ENCODE measurements at regions not wholly inside any gene's neighbourhood (a gene's known extent, or its start where the extent isn't known, plus 50 kb on each side); places are given as distances from the start of the nearest gene placed in this dataset.

- no peak for DNase-seq (ENCODE audit: low read depth, low spot score)
- Histone ChIP-seq H3K36me3 (ENCODE audit: insufficient read depth, low read length) (no peaks in the 10 kb centered on the region), H3K4me3 (no peak overlapping the region), H3K9me3 (ENCODE audit: low read depth, low read length) (no peaks in the 10 kb centered on the region), H3K27ac (no peak overlapping the region), H3K9ac (ENCODE audit: insufficient read length) (no peak overlapping the region)
- no peak for TF ChIP-seq POLR2AphosphoS5 (IDR thresholded peaks at IDR 0.05; ENCODE audit: borderline replicate concordance, low read depth, low read length)
- no peak for TF ChIP-seq EZH2 (IDR thresholded peaks at IDR 0.05)
- no peak for TF ChIP-seq FOXP2 (optimal IDR thresholded peaks at IDR 0.05; ENCODE audit: control extremely low read depth, extremely low read length, insufficient read depth)
These were observed 1238.0 kb downstream of the MRPL39 start for GRCh38 chr21:24369278-24369677.

GRCh38 chr21:24367936-24368335 is 1239.3 kb downstream of the MRPL39 start:
- no peaks in the 10 kb centered on the region for H3K36me3 ChIP-seq (ENCODE audit: insufficient read depth, low read length)
- no peaks in the 10 kb centered on the region for H3K9me3 ChIP-seq (ENCODE audit: low read depth, low read length)
- H3K4me3 ChIP-seq: no peak overlapping the region
- no peak for DNase-seq (ENCODE audit: low read depth, low spot score)
- H3K27ac ChIP-seq: no peak overlapping the region
- no peak overlapping the region for H3K9ac ChIP-seq (ENCODE audit: insufficient read length)
- TF ChIP-seq EZH2 (IDR thresholded peaks at IDR 0.05): no peak
- TF ChIP-seq POLR2AphosphoS5 (IDR thresholded peaks at IDR 0.05; ENCODE audit: borderline replicate concordance, low read depth, low read length): no peak
- TF ChIP-seq FOXP2 (optimal IDR thresholded peaks at IDR 0.05; ENCODE audit: control extremely low read depth, extremely low read length, insufficient read depth): no peak

GRCh38 chr21:24353492-24353891 is 1253.8 kb downstream of the MRPL39 start:
- TF ChIP-seq POLR2AphosphoS5 (IDR thresholded peaks at IDR 0.05; ENCODE audit: borderline replicate concordance, low read depth, low read length) (no peak), EZH2 (IDR thresholded peaks at IDR 0.05) (no peak), FOXP2 (optimal IDR thresholded peaks at IDR 0.05; ENCODE audit: control extremely low read depth, extremely low read length, insufficient read depth) (no peak)
- Histone ChIP-seq H3K9me3 (ENCODE audit: low read depth, low read length) (no peaks in the 10 kb centered on the region), H3K4me3 (no peak overlapping the region)

GRCh38 chr21:24339406-24339805 is 1267.9 kb downstream of the MRPL39 start:
- Histone ChIP-seq H3K9me3 (ENCODE audit: low read depth, low read length) (no peaks in the 10 kb centered on the region), H3K27ac (no peak overlapping the region), H3K4me3 (no peak overlapping the region), H3K9ac (ENCODE audit: insufficient read length) (no peak overlapping the region), H3K36me3 (ENCODE audit: insufficient read depth, low read length) (no peaks in the 10 kb centered on the region)
- DNase-seq (ENCODE audit: low read depth, low spot score): no peak
- TF ChIP-seq EZH2 (IDR thresholded peaks at IDR 0.05) (no peak), FOXP2 (optimal IDR thresholded peaks at IDR 0.05; ENCODE audit: control extremely low read depth, extremely low read length, insufficient read depth) (no peak), POLR2AphosphoS5 (IDR thresholded peaks at IDR 0.05; ENCODE audit: borderline replicate concordance, low read depth, low read length) (no peak)

More at GRCh38 chr21:24353492-24353891, 1253.8 kb downstream of the MRPL39 start:
- no peak for DNase-seq (ENCODE audit: low read depth, low spot score)
- no peak overlapping the region for H3K9ac ChIP-seq (ENCODE audit: insufficient read length)
- H3K36me3 ChIP-seq (ENCODE audit: insufficient read depth, low read length): no peaks in the 10 kb centered on the region
- H3K27ac ChIP-seq: no peak overlapping the region

- no peaks in the 10 kb centered on the region for H3K36me3 ChIP-seq (ENCODE audit: insufficient read depth, low read length)
- no peak for DNase-seq (ENCODE audit: low read depth, low spot score)
- no peaks in the 10 kb centered on the region for H3K9me3 ChIP-seq (ENCODE audit: low read depth, low read length)
- H3K9ac ChIP-seq (ENCODE audit: insufficient read length): no peak overlapping the region
- TF ChIP-seq POLR2AphosphoS5 (IDR thresholded peaks at IDR 0.05; ENCODE audit: borderline replicate concordance, low read depth, low read length) (no peak), EZH2 (IDR thresholded peaks at IDR 0.05) (no peak), FOXP2 (optimal IDR thresholded peaks at IDR 0.05; ENCODE audit: control extremely low read depth, extremely low read length, insufficient read depth) (no peak)
- H3K4me3 ChIP-seq: no peak overlapping the region
- H3K27ac ChIP-seq: no peak overlapping the region
These were observed 1270.8 kb downstream of the MRPL39 start for GRCh38 chr21:24336491-24336890.

- Histone ChIP-seq H3K27ac (no peak overlapping the region), H3K4me3 (no peak overlapping the region), H3K9me3 (ENCODE audit: low read depth, low read length) (no peaks in the 10 kb centered on the region), H3K9ac (ENCODE audit: insufficient read length) (no peak overlapping the region), H3K36me3 (ENCODE audit: insufficient read depth, low read length) (no peaks in the 10 kb centered on the region)
- TF ChIP-seq POLR2AphosphoS5 (IDR thresholded peaks at IDR 0.05; ENCODE audit: borderline replicate concordance, low read depth, low read length) (no peak), FOXP2 (optimal IDR thresholded peaks at IDR 0.05; ENCODE audit: control extremely low read depth, extremely low read length, insufficient read depth) (no peak)
- no peak for DNase-seq (ENCODE audit: low read depth, low spot score)
These were observed 1283.7 kb downstream of the MRPL39 start for GRCh38 chr21:24323536-24323935.

GRCh38 chr21:24316277-24316922 is 1290.9 kb downstream of the MRPL39 start:
- TF ChIP-seq POLR2AphosphoS5 (IDR thresholded peaks at IDR 0.05; ENCODE audit: borderline replicate concordance, low read depth, low read length): no peak
- TF ChIP-seq EZH2 (IDR thresholded peaks at IDR 0.05): no peak
- Histone ChIP-seq H3K9me3 (ENCODE audit: low read depth, low read length) (no peaks in the 10 kb centered on the region), H3K4me3 (no peak overlapping the region), H3K36me3 (ENCODE audit: insufficient read depth, low read length) (no peaks in the 10 kb centered on the region), H3K9ac (ENCODE audit: insufficient read length) (no peak overlapping the region), H3K27ac (no peak overlapping the region)
- no peak for DNase-seq (ENCODE audit: low read depth, low spot score)

- no peak for TF ChIP-seq FOXP2 (optimal IDR thresholded peaks at IDR 0.05; ENCODE audit: control extremely low read depth, extremely low read length, insufficient read depth)
- no peak for TF ChIP-seq EZH2 (IDR thresholded peaks at IDR 0.05)
- no peak for TF ChIP-seq POLR2AphosphoS5 (IDR thresholded peaks at IDR 0.05; ENCODE audit: borderline replicate concordance, low read depth, low read length)
- DNase-seq (ENCODE audit: low read depth, low spot score): no peak
- H3K27ac ChIP-seq: no peak overlapping the region
- H3K9ac ChIP-seq (ENCODE audit: insufficient read length): no peak overlapping the region
- no peaks in the 10 kb centered on the region for H3K36me3 ChIP-seq (ENCODE audit: insufficient read depth, low read length)
- H3K9me3 ChIP-seq (ENCODE audit: low read depth, low read length): no peaks in the 10 kb centered on the region
- no peak overlapping the region for H3K4me3 ChIP-seq
These were observed 1296.5 kb downstream of the MRPL39 start for GRCh38 chr21:24310788-24311187.

GRCh38 chr21:24308183-24308582 is 1299.1 kb downstream of the MRPL39 start:
- no peak overlapping the region for H3K4me3 ChIP-seq
- H3K27ac ChIP-seq: no peak overlapping the region
- TF ChIP-seq EZH2 (IDR thresholded peaks at IDR 0.05) (no peak), FOXP2 (optimal IDR thresholded peaks at IDR 0.05; ENCODE audit: control extremely low read depth, extremely low read length, insufficient read depth) (no peak), POLR2AphosphoS5 (IDR thresholded peaks at IDR 0.05; ENCODE audit: borderline replicate concordance, low read depth, low read length) (no peak)
- no peaks in the 10 kb centered on the region for H3K9me3 ChIP-seq (ENCODE audit: low read depth, low read length)
- H3K36me3 ChIP-seq (ENCODE audit: insufficient read depth, low read length): no peaks in the 10 kb centered on the region
- H3K9ac ChIP-seq (ENCODE audit: insufficient read length): no peak overlapping the region
- no peak for DNase-seq (ENCODE audit: low read depth, low spot score)

Measured in SK-N-MC (cell line).